HEK293 (cell line): ENCODE measurements at regions not wholly inside any gene's neighbourhood (a gene's known extent, or its start where the extent isn't known, plus 50 kb on each side); places are given as distances from the start of the nearest gene placed in this dataset.

Source experiments
- CTCF ChIA-PET: fragments of 350-600 bp; formaldehyde crosslinking; extraction: SDS; loops from one replicate; lab custom pipeline; 2021; ENCODE audit warnings: antibody characterized with exemption; lab: Yijun Ruan, JAX
- POLR2A ChIA-PET: fragments of 300-600 bp; formaldehyde crosslinking; extraction: SDS; loops from one replicate; lab custom pipeline; 2020; ENCODE audit warnings: antibody characterized with exemption, inconsistent platforms; lab: Yijun Ruan, JAX
- H3K27ac ChIP-seq: fragments of 200-500 bp; sonication (Bioruptor generic); 2 replicates; pipeline ENCODE4 v1.5.1; 2014; ENCODE audit warnings: low read depth, low read length, control low read depth, inconsistent platforms; ENCODE audit errors: extremely low read depth
- H3K36me3 ChIP-seq, 2 experiments: fragments of 200-500 bp in 1 of 2; sonication (Bioruptor generic) in 1 of 2; 1 replicate in 1 of 2; 2 replicates in 1 of 2; pipeline ENCODE4 v1.5.1; 2014 to 2017; ENCODE audit warnings: inconsistent platforms in 2 of 2, low read length in 2 of 2; ENCODE audit not compliant: control insufficient read depth in 2 of 2, insufficient read depth in 1 of 2
- H3K4me1 ChIP-seq: fragments of 200-500 bp; sonication (Bioruptor generic); 2 replicates; pipeline ENCODE4 v1.5.1; 2014; ENCODE audit warnings: mild to moderate bottlenecking, low read length, inconsistent platforms; ENCODE audit not compliant: control insufficient read depth, insufficient read depth
- H3K4me3 ChIP-seq: 2 replicates; pipeline ENCODE4 v1.5.1; 2011; ENCODE audit warnings: low read depth, mild to moderate bottlenecking, control low read depth, low read length, moderate library complexity
- H3K9me3 ChIP-seq: fragments of 200-500 bp; sonication (Bioruptor generic); 2 replicates; pipeline ENCODE4 v1.5.1; 2014; ENCODE audit warnings: low read depth, low read length, inconsistent platforms; ENCODE audit not compliant: control insufficient read depth, insufficient read depth
- GFI1B ChIP-seq: fragments of 450-650 bp; formaldehyde crosslinking; IDR thresholded peaks from 2 replicates; pipeline ENCODE4 v1.5.1; 2016; ENCODE audit warnings: missing biosample characterization, missing genetic modification characterization
- PRDM1 ChIP-seq: fragments of 450-650 bp; formaldehyde crosslinking; IDR thresholded peaks from 2 replicates; pipeline ENCODE4; 2016; ENCODE audit warnings: missing biosample characterization, missing genetic modification characterization
- PRDM6 ChIP-seq: fragments of 450-650 bp; formaldehyde crosslinking; IDR thresholded peaks from 2 replicates; pipeline ENCODE4 v1.5.1; 2017; ENCODE audit warnings: missing biosample characterization, missing genetic modification characterization
- REST ChIP-seq: fragments of 450-650 bp; formaldehyde crosslinking; IDR thresholded peaks from 2 replicates; pipeline ENCODE4 v1.5.1; 2016; ENCODE audit warnings: missing biosample characterization, missing genetic modification characterization
- ZBTB17 ChIP-seq: fragments of 450-650 bp; formaldehyde crosslinking; IDR thresholded peaks from 2 replicates; pipeline ENCODE4 v1.5.1; 2016; ENCODE audit warnings: missing biosample characterization, missing genetic modification characterization
- ZFP41 ChIP-seq: fragments of 450-650 bp; formaldehyde crosslinking; IDR thresholded peaks from 2 replicates; pipeline ENCODE4 v1.5.1; 2016; ENCODE audit warnings: missing biosample characterization, missing genetic modification characterization, borderline replicate concordance
- ZNF223 ChIP-seq: fragments of 450-650 bp; formaldehyde crosslinking; IDR thresholded peaks from 2 replicates; pipeline ENCODE4 v1.5.1; 2016; ENCODE audit warnings: missing biosample characterization, missing genetic modification characterization
- ZNF239 ChIP-seq: fragments of 450-650 bp; formaldehyde crosslinking; IDR thresholded peaks from 2 replicates; pipeline ENCODE4 v1.5.1; 2016; ENCODE audit warnings: missing biosample characterization, missing genetic modification characterization
- ZNF366 ChIP-seq: fragments of 450-650 bp; formaldehyde crosslinking; conservative IDR thresholded peaks from 2 replicates; pipeline ENCODE4 v1.5.1; 2016; ENCODE audit warnings: missing biosample characterization, missing genetic modification characterization
- ZNF404 ChIP-seq: fragments of 450-650 bp; formaldehyde crosslinking; IDR thresholded peaks from 2 replicates; pipeline ENCODE4 v1.5.1; 2017; ENCODE audit warnings: missing biosample characterization, missing genetic modification characterization
- ZNF521 ChIP-seq: fragments of 450-650 bp; formaldehyde crosslinking; IDR thresholded peaks from 2 replicates; pipeline ENCODE4 v1.5.1; 2017; ENCODE audit warnings: missing biosample characterization, mild to moderate bottlenecking, missing genetic modification characterization
- ZNF544 ChIP-seq: fragments of 450-650 bp; formaldehyde crosslinking; IDR thresholded peaks from 2 replicates; pipeline ENCODE4 v1.5.0; 2017; ENCODE audit warnings: missing biosample characterization, missing genetic modification characterization
- ZNF555 ChIP-seq: fragments of 450-650 bp; formaldehyde crosslinking; conservative IDR thresholded peaks from 2 replicates; pipeline ENCODE4 v1.5.1; 2017; ENCODE audit warnings: missing biosample characterization, mild to moderate bottlenecking, missing genetic modification characterization, inconsistent platforms
- ZNF596 ChIP-seq: fragments of 450-650 bp; IDR thresholded peaks from 2 replicates; pipeline ENCODE4 v1.5.0; 2018; ENCODE audit warnings: missing biosample characterization, mild to moderate bottlenecking, missing genetic modification characterization, moderate library complexity
- ZNF610 ChIP-seq: fragments of 450-650 bp; formaldehyde crosslinking; IDR thresholded peaks from 2 replicates; pipeline ENCODE4 v1.5.1; 2016; ENCODE audit warnings: missing biosample characterization, missing genetic modification characterization, borderline replicate concordance
- ZNF654 ChIP-seq: fragments of 450-650 bp; formaldehyde crosslinking; IDR thresholded peaks from 2 replicates; pipeline ENCODE4 v1.5.1; 2016; ENCODE audit warnings: low read depth, missing biosample characterization, missing genetic modification characterization
- ZNF692 ChIP-seq: fragments of 450-650 bp; formaldehyde crosslinking; IDR thresholded peaks from 2 replicates; pipeline ENCODE4 v1.5.1; 2016; ENCODE audit warnings: missing biosample characterization, missing genetic modification characterization
- ZNF76 ChIP-seq: fragments of 450-650 bp; formaldehyde crosslinking; IDR thresholded peaks from 2 replicates; pipeline ENCODE4; 2016; ENCODE audit warnings: low read depth, missing biosample characterization, missing genetic modification characterization, borderline replicate concordance
- ZNF785 ChIP-seq: fragments of 450-650 bp; formaldehyde crosslinking; IDR thresholded peaks from 2 replicates; pipeline ENCODE4 v1.5.1; 2016; ENCODE audit warnings: missing biosample characterization, missing genetic modification characterization
- ZNF830 ChIP-seq: fragments of 450-650 bp; IDR thresholded peaks from 2 replicates; pipeline ENCODE4 v1.5.0; 2018; ENCODE audit warnings: missing biosample characterization, missing genetic modification characterization, low read depth, mild to moderate bottlenecking, moderate library complexity
- ZNF843 ChIP-seq: fragments of 450-650 bp; formaldehyde crosslinking; IDR thresholded peaks from 2 replicates; pipeline ENCODE4 v1.5.1; 2016; ENCODE audit warnings: missing biosample characterization, missing genetic modification characterization
- TF ChIP-seq, protein P1 (sequence below): fragments of 450-650 bp; formaldehyde crosslinking; IDR thresholded peaks from 2 replicates; pipeline ENCODE4 v1.5.1; 2016; ENCODE audit warnings: missing biosample characterization, missing genetic modification characterization
- TF ChIP-seq, protein P2 (sequence below): fragments of 450-650 bp; formaldehyde crosslinking; IDR thresholded peaks from 2 replicates; pipeline ENCODE4 v1.5.1; 2017; ENCODE audit warnings: missing biosample characterization, mild to moderate bottlenecking, missing genetic modification characterization, moderate library complexity

GRCh38 chr3:124658270-124658669, 72.0 kb upstream of the UMPS start:
- Histone ChIP-seq H3K36me3 (peaks cover 0 to 4% of the 10 kb centered on the region in 2 experiments; a peak in 1 of 3 replicates), H3K4me3 (no peak overlapping the region), H3K27ac (no peak overlapping the region), H3K9me3 (no peaks in the 10 kb centered on the region), H3K4me1 (no peaks in the 10 kb centered on the region)
- ChIA-PET POLR2A (no interaction called here), CTCF (no interaction called here)
- TF ChIP-seq ZNF544 (tag by site-specific recombination) (no peak), ZNF596 (tag by site-specific recombination) (no peak), ZNF239 (no peak), PRDM6 (tag by site-specific recombination) (no peak)

- no peaks in the 10 kb centered on the region for H3K9me3 ChIP-seq
- POLR2A ChIA-PET, result no interaction called here
- TF ChIP-seq ZNF785 (tag by site-specific recombination) (no peak), ZNF555 (no peak), ZNF692 (tag by site-specific recombination) (no peak), ZNF76 (tag by site-specific recombination) (no peak), ZNF610 (tag by site-specific recombination) (no peak), ZNF521 (no peak), ZNF654 (no peak)
- H3K27ac ChIP-seq, result no peak overlapping the region
- CTCF ChIA-PET, result no interaction called here
- no peak overlapping the region for H3K4me3 ChIP-seq
- H3K36me3 ChIP-seq, result peaks cover 0 to 4% of the 10 kb centered on the region in 2 experiments; a peak in 1 of 3 replicates
- H3K4me1 ChIP-seq, result no peaks in the 10 kb centered on the region
Observed at GRCh38 chr3:124659175-124659574, 71.1 kb upstream of the UMPS start.

- no peaks in the 10 kb centered on the region for H3K9me3 ChIP-seq
- ChIA-PET POLR2A (no interaction called here), CTCF (no interaction called here)
- H3K4me1 ChIP-seq, result no peaks in the 10 kb centered on the region
- H3K4me3 ChIP-seq, result no peak overlapping the region
- peaks cover 0 to 4% of the 10 kb centered on the region in 2 experiments; a peak in 1 of 3 replicates for H3K36me3 ChIP-seq
- H3K27ac ChIP-seq, result no peak overlapping the region
- TF ChIP-seq, protein P1, sequence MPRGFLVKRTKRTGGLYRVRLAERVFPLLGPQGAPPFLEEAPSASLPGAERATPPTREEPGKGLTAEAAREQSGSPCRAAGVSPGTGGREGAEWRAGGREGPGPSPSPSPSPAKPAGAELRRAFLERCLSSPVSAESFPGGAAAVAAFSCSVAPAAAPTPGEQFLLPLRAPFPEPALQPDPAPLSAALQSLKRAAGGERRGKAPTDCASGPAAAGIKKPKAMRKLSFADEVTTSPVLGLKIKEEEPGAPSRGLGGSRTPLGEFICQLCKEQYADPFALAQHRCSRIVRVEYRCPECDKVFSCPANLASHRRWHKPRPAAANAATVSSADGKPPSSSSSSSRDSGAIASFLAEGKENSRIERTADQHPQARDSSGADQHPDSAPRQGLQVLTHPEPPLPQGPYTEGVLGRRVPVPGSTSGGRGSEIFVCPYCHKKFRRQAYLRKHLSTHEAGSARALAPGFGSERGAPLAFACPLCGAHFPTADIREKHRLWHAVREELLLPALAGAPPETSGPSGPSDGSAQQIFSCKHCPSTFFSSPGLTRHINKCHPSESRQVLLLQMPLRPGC (tag by site-specific recombination), result no peak
- TF ChIP-seq PRDM1 (tag by site-specific recombination), result no peak
- TF ChIP-seq ZNF366, result no peak
- TF ChIP-seq GFI1B (tag by site-specific recombination), result no peak
- no peak for TF ChIP-seq ZNF843 (tag by site-specific recombination)
- TF ChIP-seq, protein P2, sequence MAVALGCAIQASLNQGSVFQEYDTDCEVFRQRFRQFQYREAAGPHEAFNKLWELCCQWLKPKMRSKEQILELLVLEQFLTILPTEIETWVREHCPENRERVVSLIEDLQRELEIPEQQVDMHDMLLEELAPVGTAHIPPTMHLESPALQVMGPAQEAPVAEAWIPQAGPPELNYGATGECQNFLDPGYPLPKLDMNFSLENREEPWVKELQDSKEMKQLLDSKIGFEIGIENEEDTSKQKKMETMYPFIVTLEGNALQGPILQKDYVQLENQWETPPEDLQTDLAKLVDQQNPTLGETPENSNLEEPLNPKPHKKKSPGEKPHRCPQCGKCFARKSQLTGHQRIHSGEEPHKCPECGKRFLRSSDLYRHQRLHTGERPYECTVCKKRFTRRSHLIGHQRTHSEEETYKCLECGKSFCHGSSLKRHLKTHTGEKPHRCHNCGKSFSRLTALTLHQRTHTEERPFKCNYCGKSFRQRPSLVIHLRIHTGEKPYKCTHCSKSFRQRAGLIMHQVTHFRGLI (tag by site-specific recombination), result no peak
- TF ChIP-seq ZNF223, result no peak
- no peak for TF ChIP-seq ZFP41
- TF ChIP-seq ZBTB17 (tag by site-specific recombination), result no peak
- TF ChIP-seq ZNF404 (tag by site-specific recombination), result no peak
- TF ChIP-seq ZNF830 (tag by site-specific recombination), result no peak
- no peak for TF ChIP-seq REST
Observed at GRCh38 chr3:124660599-124660998, 69.7 kb upstream of the UMPS start.
